OCI-LY7 (cell line): ENCODE measurements at regions not wholly inside any gene's neighbourhood (a gene's known extent, or its start where the extent isn't known, plus 50 kb on each side); places are given as distances from the start of the nearest gene placed in this dataset.

Experiments
- EZH2phosphoT487 ChIP-seq: fragments of 200-600 bp; sonication (generic); IDR thresholded peaks from 2 replicates; pipeline ENCODE4 v1.6.1; 2018; ENCODE audit warnings: low read depth, borderline replicate concordance, mild to moderate bottlenecking, mixed run types, antibody characterized with exemption, low read length, moderate library complexity, mixed read lengths
- TF ChIP-seq, protein P1 (sequence below): fragments of 200-600 bp; sonication (generic); conservative IDR thresholded peaks from 2 replicates; pipeline ENCODE4 v1.5.1; 2014; ENCODE audit warnings: mild to moderate bottlenecking, antibody characterized with exemption, low read length, moderate library complexity, mixed read lengths

DNA sequence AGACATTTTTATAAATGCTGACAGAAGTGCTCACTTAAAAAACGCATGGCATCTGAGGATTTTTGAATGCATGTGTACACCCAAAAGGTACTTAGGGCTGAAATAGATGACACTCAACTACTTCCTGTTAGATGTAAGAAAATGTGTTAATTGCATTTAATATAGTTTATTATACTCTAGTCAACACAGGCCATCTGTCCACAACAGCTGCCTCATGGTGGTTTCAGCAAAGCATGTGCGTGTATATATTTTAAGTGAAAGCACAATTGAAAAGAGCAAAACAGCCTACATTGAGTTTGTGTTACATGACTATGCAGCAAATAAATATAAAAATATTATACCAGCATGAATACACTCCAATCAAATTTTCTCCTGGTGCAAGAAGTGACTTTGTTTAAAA lies 1233.0 kb upstream of the EYS start:
- TF ChIP-seq, protein P1, sequence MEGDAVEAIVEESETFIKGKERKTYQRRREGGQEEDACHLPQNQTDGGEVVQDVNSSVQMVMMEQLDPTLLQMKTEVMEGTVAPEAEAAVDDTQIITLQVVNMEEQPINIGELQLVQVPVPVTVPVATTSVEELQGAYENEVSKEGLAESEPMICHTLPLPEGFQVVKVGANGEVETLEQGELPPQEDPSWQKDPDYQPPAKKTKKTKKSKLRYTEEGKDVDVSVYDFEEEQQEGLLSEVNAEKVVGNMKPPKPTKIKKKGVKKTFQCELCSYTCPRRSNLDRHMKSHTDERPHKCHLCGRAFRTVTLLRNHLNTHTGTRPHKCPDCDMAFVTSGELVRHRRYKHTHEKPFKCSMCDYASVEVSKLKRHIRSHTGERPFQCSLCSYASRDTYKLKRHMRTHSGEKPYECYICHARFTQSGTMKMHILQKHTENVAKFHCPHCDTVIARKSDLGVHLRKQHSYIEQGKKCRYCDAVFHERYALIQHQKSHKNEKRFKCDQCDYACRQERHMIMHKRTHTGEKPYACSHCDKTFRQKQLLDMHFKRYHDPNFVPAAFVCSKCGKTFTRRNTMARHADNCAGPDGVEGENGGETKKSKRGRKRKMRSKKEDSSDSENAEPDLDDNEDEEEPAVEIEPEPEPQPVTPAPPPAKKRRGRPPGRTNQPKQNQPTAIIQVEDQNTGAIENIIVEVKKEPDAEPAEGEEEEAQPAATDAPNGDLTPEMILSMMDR = no peak
- no peak for TF ChIP-seq EZH2phosphoT487
